ENCODE measurements at regions not wholly inside any gene's neighbourhood (a gene's known extent, or its start where the extent isn't known, plus 50 kb on each side); places are given as distances from the start of the nearest gene placed in this dataset.

- TF ChIP-seq HOXB13 (CRISPR knock-in tag; IDR thresholded peaks at IDR 0.05; ENCODE audit: low read depth) (peak; percentile 58; the same call in 1 of the 2 replicates), CEBPB (IDR thresholded peaks at IDR 0.05) (peak in 1 of 2 experiments; percentile 46; a peak in 1 of 4 replicates), TP53 (CRISPR knock-in tag; IDR thresholded peaks at IDR 0.05) (peak; percentile 35), FOXS1 (CRISPR knock-in tag; IDR thresholded peaks at IDR 0.05) (peak; percentile 18), FOSL2 (IDR thresholded peaks at IDR 0.05) (peak; percentile 28; the same call in 1 of the 2 replicates), FOSL2 (CRISPR knock-in tag; IDR thresholded peaks at IDR 0.05) (peak; percentile 56), EP300 (IDR thresholded peaks at IDR 0.05) (peak; percentile 88 to 96; a peak in 4 of 5 replicates), JUNB (IDR thresholded peaks at IDR 0.05) (peak; percentile 82), HEYL (CRISPR knock-in tag; IDR thresholded peaks at IDR 0.05) (peak; percentile 67; the same call in 1 of the 2 replicates)
These were observed 200.0 kb downstream of the GLI2 start (continued) for GRCh38 chr2:120935339-120936313.

GRCh38 chr2:120936476-120937334, 201.0 kb downstream of the GLI2 start:
- ATAC-seq (peak; percentile 0 to 1; a peak in 3 of 6 replicates), DNase-seq (ENCODE audit: low read depth in 1 of 2, low spot score in 1 of 2) (peak in 1 of 2 experiments; percentile 74), FAIRE-seq (peak; percentile 18)
- ChIA-PET POLR2A (interaction anchor here (1.8 to 4.4 kb wide), 3 partner anchors 19 to 200 kb away, joined by 7 to 92 read pairs (median 7); no protein-coding TSS in a partner anchor), CTCF (interaction anchor here (3.0 to 5.2 kb wide), 2 partner anchors 135 to 241 kb away, joined by 12 to 23 read pairs; no protein-coding TSS in a partner anchor)
- Histone ChIP-seq H3K4me2 (peak overlapping the region; percentile 89), H3K27ac (peak overlapping the region; percentile 97 to 98), H3K4me1 (peaks cover 91% of the 10 kb centered on the region), H3K9me3 (no peaks in the 10 kb centered on the region), H3K4me3 (no peak overlapping the region)
- no peak for TF ChIP-seq TFCP2L1 (CRISPR knock-in tag; IDR thresholded peaks at IDR 0.05)
- TF ChIP-seq SREBF2 (IDR thresholded peaks at IDR 0.05), result no peak
- TF ChIP-seq RARB (CRISPR knock-in tag; IDR thresholded peaks at IDR 0.05), result 0 out of 2 replicates have a peak, but pooled peaks have one; percentile 68
- TF ChIP-seq MYC (IDR thresholded peaks at IDR 0.05; ENCODE audit: borderline replicate concordance, low read length), result peak; percentile 44; the same call in 1 of the 2 replicates
- TF ChIP-seq SMC3 (IDR thresholded peaks at IDR 0.05), result no peak
- TF ChIP-seq NR3C1 (IDR thresholded peaks at IDR 0.05), result no peak
- peak; percentile 53 for TF ChIP-seq MAX (IDR thresholded peaks at IDR 0.05)
- peak; percentile 49 for TF ChIP-seq EHF (CRISPR knock-in tag; IDR thresholded peaks at IDR 0.05)
- no peak; the same call in 1 of the 2 replicates for TF ChIP-seq TP53 (CRISPR knock-in tag; IDR thresholded peaks at IDR 0.05)
- peak in 1 of 2 experiments; percentile 65; a peak in 2 of 4 replicates for TF ChIP-seq CEBPB (IDR thresholded peaks at IDR 0.05)
- 29% methylated on average over 10 of the region's 10 CpGs for WGBS (ENCODE audit: missing lambda C conversion rate)

- TF ChIP-seq CEBPB (IDR thresholded peaks at IDR 0.05), result no peak
- no peak for TF ChIP-seq HEYL (CRISPR knock-in tag; IDR thresholded peaks at IDR 0.05)
- TF ChIP-seq POLR2AphosphoS2 (conservative IDR thresholded peaks at IDR 0.05; ENCODE audit: low read length), result no peak
- no peak for TF ChIP-seq CBX8 (IDR thresholded peaks at IDR 0.05)
- no peak for TF ChIP-seq TFCP2L1 (CRISPR knock-in tag; IDR thresholded peaks at IDR 0.05)
- no peak for TF ChIP-seq MAFK (IDR thresholded peaks at IDR 0.05; ENCODE audit: partially characterized antibody)
- TF ChIP-seq SREBF2 (IDR thresholded peaks at IDR 0.05), result no peak
- no peak for TF ChIP-seq HOXA7 (CRISPR knock-in tag; IDR thresholded peaks at IDR 0.05)
- TF ChIP-seq HES2 (IDR thresholded peaks at IDR 0.05), result no peak
- TF ChIP-seq EHF (CRISPR knock-in tag; IDR thresholded peaks at IDR 0.05), result no peak
- TF ChIP-seq CHD2 (IDR thresholded peaks at IDR 0.05; ENCODE audit: low read length, partially characterized antibody), result no peak
- no peak for TF ChIP-seq MAX (IDR thresholded peaks at IDR 0.05)
- DNase-seq (ENCODE audit: low read depth in 1 of 2, low spot score in 1 of 2), result no peak
- 57% methylated on average over 6 of the region's 6 CpGs for WGBS (ENCODE audit: missing lambda C conversion rate)
- no peaks in the 10 kb centered on the region for H3K9me3 ChIP-seq
- H3K4me2 ChIP-seq, result peak overlapping the region; percentile 89
- peak overlapping the region; percentile 97 to 98 for H3K27ac ChIP-seq
- no peak for ATAC-seq
- no peak for FAIRE-seq
- ChIA-PET POLR2A (no interaction called here), CTCF (interaction anchor here (5.2 kb wide), 1 partner anchor 134 kb away, joined by 23 read pairs; no protein-coding TSS in a partner anchor)
- no peak overlapping the region for H3K4me3 ChIP-seq
- peaks cover 94% of the 10 kb centered on the region for H3K4me1 ChIP-seq
These were observed 202.0 kb downstream of the GLI2 start for GRCh38 chr2:120937686-120938044.
